ENCODE measurements at regions not wholly inside any gene's neighbourhood (a gene's known extent, or its start where the extent isn't known, plus 50 kb on each side); places are given as distances from the start of the nearest gene placed in this dataset.

GRCh38 chr4:83920375-83920774, 384.5 kb downstream of the GPAT3 start:
- no peak overlapping the region for H3K27ac ChIP-seq (ENCODE audit: insufficient read depth, low read depth, low read length)
- intact Hi-C loops (cut with micrococcal nuclease) = no loop called here
- no peak for FAIRE-seq
- no peak for DNase-seq (ENCODE audit: low read depth, low spot score)
- no peaks in the 10 kb centered on the region for H3K79me2 ChIP-seq (ENCODE audit: control insufficient read depth, insufficient read depth, low read length)
- H3K27me3 ChIP-seq (ENCODE audit: control insufficient read depth in 2 of 2, insufficient read depth in 2 of 2, low read length in 2 of 2) = no peaks in the 10 kb centered on the region
- POLR2A ChIA-PET = no interaction called here
- H3K4me2 ChIP-seq (ENCODE audit: insufficient read depth, low read length) = no peak overlapping the region
- H4K20me1 ChIP-seq (replicated peaks; ENCODE audit: control insufficient read depth, extremely low read depth, insufficient read depth, low read length) = no peaks in the 10 kb centered on the region
- no peak overlapping the region for H3K4me3 ChIP-seq (replicated peaks in 1 of 3; ENCODE audit: insufficient read depth in 1 of 3, low read depth in 1 of 3, low read length in 3 of 3)
- no peak overlapping the region for H3K9ac ChIP-seq (replicated peaks; ENCODE audit: extremely low read depth, insufficient read depth, low read length)
- no peak overlapping the region for H2AFZ ChIP-seq (ENCODE audit: low read depth, low read length)
- no peaks in the 10 kb centered on the region for H3K4me1 ChIP-seq (ENCODE audit: control insufficient read depth, extremely low read depth, insufficient read depth, low read length)
- no peaks in the 10 kb centered on the region for H3K9me3 ChIP-seq (replicated peaks; ENCODE audit: control insufficient read depth, insufficient read depth, low read length)
- BruUV-seq (replicated peaks) = no TSS peak
- no peaks in the 10 kb centered on the region for H3K36me3 ChIP-seq (ENCODE audit: control insufficient read depth in 2 of 2, extremely low read depth in 1 of 2, insufficient read depth in 2 of 2, low read length in 2 of 2)
- dilution Hi-C loops (cut with MboI; ENCODE audit: extremely low pct_ligation_motif_present, low sequenced_read_pairs) = no loop called here
- TF ChIP-seq JUN (IDR thresholded peaks at IDR 0.05; ENCODE audit: borderline replicate concordance, insufficient read depth, insufficient read length, low read depth) (no peak), POLR2AphosphoS5 (IDR thresholded peaks at IDR 0.05; ENCODE audit: insufficient read depth, low read depth, low read length) (no peak), EZH2 (IDR thresholded peaks at IDR 0.05; ENCODE audit: borderline replicate concordance, low read depth, low read length, severe bottlenecking) (no peak), FOS (IDR thresholded peaks at IDR 0.05; ENCODE audit: borderline replicate concordance, insufficient read depth, low read length) (no peak), MYC (IDR thresholded peaks at IDR 0.05; ENCODE audit: low read depth, low read length) (no peak), GATA2 (IDR thresholded peaks at IDR 0.05; ENCODE audit: insufficient read depth, insufficient read length, low read depth, low read length) (no peak), CTCF (IDR thresholded peaks at IDR 0.05; ENCODE audit: extremely low read depth in 1 of 2, insufficient read depth in 1 of 2, low read depth in 1 of 2, low read length in 2 of 2) (no peak), POLR2A (IDR thresholded peaks at IDR 0.05; ENCODE audit: low read depth, low read length) (no peak)
- TF ChIP-seq, protein P1, sequence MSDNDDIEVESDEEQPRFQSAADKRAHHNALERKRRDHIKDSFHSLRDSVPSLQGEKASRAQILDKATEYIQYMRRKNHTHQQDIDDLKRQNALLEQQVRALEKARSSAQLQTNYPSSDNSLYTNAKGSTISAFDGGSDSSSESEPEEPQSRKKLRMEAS (IDR thresholded peaks at IDR 0.05; ENCODE audit: insufficient read depth, insufficient read length) = no peak
- no peaks in the 10 kb centered on the region for H3K9me1 ChIP-seq (replicated peaks; ENCODE audit: control insufficient read depth, extremely low read depth, insufficient read depth, low read length)
- CTCF ChIA-PET = no interaction called here
